H1 (cell line): ENCODE measurements at regions not wholly inside any gene's neighbourhood (a gene's known extent, or its start where the extent isn't known, plus 50 kb on each side); places are given as distances from the start of the nearest gene placed in this dataset.

Source experiments
- CTCF ChIA-PET: fragments of 300-600 bp; sonication (Branson Sonifier 250); formaldehyde crosslinking; loops from one replicate; lab custom pipeline; 2021; ENCODE audit not compliant: partially characterized antibody; lab: Charles Lee
- POLR2A ChIA-PET: fragments of 300-600 bp; sonication (Branson Sonifier 250); formaldehyde crosslinking; loops from one replicate; lab custom pipeline; 2021; ENCODE audit warnings: inconsistent platforms; ENCODE audit not compliant: partially characterized antibody; lab: Charles Lee
- DNase-seq, 2 experiments: peaks; one replicate each; pipeline versions ENCODE4 v3.0.0 to v3.0.0-alpha.2; 2010 to 2022; ENCODE audit warnings: low spot score in 2 of 2, low read depth in 1 of 2, mixed read lengths in 1 of 2
- FAIRE-seq: peaks from 2 replicates; lab custom pipeline; 2011; peaks lifted over from hg19 to GRCh38; lab: Jason Lieb, UNC
- H2AFZ ChIP-seq: 2 replicates; pipeline ENCODE4 v1.8.1; 2012; ENCODE audit warnings: low read length, inconsistent platforms
- H2AK5ac ChIP-seq: 2 replicates; pipeline ENCODE4 v1.6.1; 2013; ENCODE audit warnings: low read depth, low read length
- H2BK120ac ChIP-seq: replicated peaks from 2 replicates; pipeline ENCODE3; 2013; ENCODE audit warnings: low read depth, low read length, inconsistent platforms
- H2BK12ac ChIP-seq: 2 replicates; pipeline ENCODE4 v1.6.1; 2013; ENCODE audit warnings: low read depth, low read length
- H2BK15ac ChIP-seq: 2 replicates; pipeline ENCODE4 v1.6.1; 2013; ENCODE audit warnings: low read length
- H2BK20ac ChIP-seq: 2 replicates; pipeline ENCODE4 v1.6.1; 2013; ENCODE audit warnings: low read length
- H2BK5ac ChIP-seq: 2 replicates; pipeline ENCODE4 v1.6.1; 2013; ENCODE audit warnings: low read depth, low read length
- H3K14ac ChIP-seq: 2 replicates; pipeline ENCODE4 v1.6.1; 2013; ENCODE audit warnings: inconsistent platforms; ENCODE audit not compliant: insufficient read length
- H3K18ac ChIP-seq: 2 replicates; pipeline ENCODE4 v1.6.1; 2013; ENCODE audit warnings: low read length; ENCODE audit errors: extremely low read depth
- H3K23ac ChIP-seq: 2 replicates; pipeline ENCODE4 v1.6.1; 2013; ENCODE audit warnings: inconsistent platforms; ENCODE audit not compliant: insufficient read length
- H3K23me2 ChIP-seq: 2 replicates; pipeline ENCODE4 v1.6.1; 2013; ENCODE audit warnings: low read depth, low read length
- H3K27ac ChIP-seq: 2 replicates; pipeline ENCODE4 v1.6.1; 2011; ENCODE audit warnings: low read depth, low read length, inconsistent platforms
- H3K27me3 ChIP-seq, 4 experiments: replicated peaks in 1 of 4; 1 replicate in 1 of 4; 2 replicates in 3 of 4; pipeline versions ENCODE4 v1.6.1 to v1.8.1; 2011 to 2013; ENCODE audit warnings: low read length in 3 of 4, mild to moderate bottlenecking in 3 of 4, inconsistent platforms in 2 of 4, mixed read lengths in 2 of 4, moderate library complexity in 1 of 4; ENCODE audit not compliant: control insufficient read depth in 3 of 4, insufficient read depth in 3 of 4; ENCODE audit errors: extremely low read depth in 1 of 4
- H3K36me3 ChIP-seq, 4 experiments: 2 replicates each; pipeline versions ENCODE4 v1.6.1 to v1.8.1; 2011 to 2013; ENCODE audit warnings: mild to moderate bottlenecking in 4 of 4, low read length in 3 of 4, moderate library complexity in 2 of 4, control low read depth in 1 of 4, inconsistent platforms in 1 of 4; ENCODE audit not compliant: insufficient read depth in 4 of 4, control insufficient read depth in 2 of 4
- H3K4ac ChIP-seq: replicated peaks from 2 replicates; pipeline ENCODE3; 2013; ENCODE audit warnings: low read length, low read depth, mixed read lengths, inconsistent platforms; ENCODE audit not compliant: insufficient read length
- H3K4me1 ChIP-seq, 4 experiments: replicated peaks in 1 of 4; 1 replicate in 1 of 4; 2 replicates in 3 of 4; pipeline versions ENCODE4 v1.6.1 to v1.8.1; 2011 to 2013; ENCODE audit warnings: low read length in 3 of 4, inconsistent platforms in 2 of 4, mixed read lengths in 1 of 4; ENCODE audit not compliant: insufficient read depth in 4 of 4, control insufficient read depth in 3 of 4
- H3K4me2 ChIP-seq, 2 experiments: 2 replicates each; pipeline versions ENCODE4 v1.6.1 to v1.8.1; 2011 to 2013; ENCODE audit warnings: low read depth in 2 of 2, low read length in 2 of 2, control low read depth in 1 of 2, inconsistent platforms in 1 of 2, mild to moderate bottlenecking in 1 of 2; ENCODE audit not compliant: insufficient read depth in 1 of 2
- H3K4me3 ChIP-seq, 4 experiments: fragments of 200-600, 300-600 bp in 1 of 4; sonication (generic), shearing (Covaris generic), sonication (Bioruptor Twin) in 1 of 4; 2 replicates each; pipeline versions ENCODE4 v1.5.1 to v1.8.1; 2011 to 2016; ENCODE audit warnings: low read length in 4 of 4, low read depth in 3 of 4, control low read depth in 2 of 4, inconsistent platforms in 2 of 4, mild to moderate bottlenecking in 2 of 4, mixed read lengths in 1 of 4, moderate library complexity in 1 of 4; ENCODE audit not compliant: insufficient read depth in 2 of 4; ENCODE audit errors: extremely low read depth in 1 of 4
- H3K56ac ChIP-seq: replicated peaks from 2 replicates; pipeline ENCODE3; 2013; ENCODE audit warnings: low read depth, mild to moderate bottlenecking, mixed read lengths, low read length, inconsistent platforms; ENCODE audit not compliant: insufficient read length
- H3K79me1 ChIP-seq: 2 replicates; pipeline ENCODE4 v1.6.1; 2013; ENCODE audit warnings: low read depth, low read length, control low read depth
- H3K79me2 ChIP-seq, 2 experiments: 2 replicates each; pipeline versions ENCODE4 v1.6.1 to v1.8.1; 2012 to 2013; ENCODE audit warnings: low read length in 2 of 2, mild to moderate bottlenecking in 2 of 2, inconsistent platforms in 1 of 2; ENCODE audit not compliant: insufficient read depth in 2 of 2, control insufficient read depth in 1 of 2
- H3K9ac ChIP-seq, 4 experiments: replicated peaks in 1 of 4; 1 replicate in 1 of 4; 2 replicates in 3 of 4; pipeline versions ENCODE4 v1.6.1 to v1.8.1; 2011 to 2013; ENCODE audit warnings: low read depth in 3 of 4, low read length in 3 of 4, control low read depth in 2 of 4, mild to moderate bottlenecking in 2 of 4, moderate library complexity in 2 of 4, inconsistent platforms in 1 of 4; ENCODE audit errors: extremely low read depth in 1 of 4
- H3K9me3 ChIP-seq, 2 experiments: 2 replicates each; pipeline versions ENCODE4 v1.6.1 to v1.8.1; 2012 to 2013; ENCODE audit warnings: mild to moderate bottlenecking in 2 of 2, moderate library complexity in 2 of 2, control low read depth in 1 of 2, inconsistent platforms in 1 of 2, low read depth in 1 of 2, low read length in 1 of 2, mixed read lengths in 1 of 2; ENCODE audit not compliant: insufficient read depth in 2 of 2
- H4K20me1 ChIP-seq, 2 experiments: replicated peaks in 1 of 2; 2 replicates each; pipeline versions ENCODE3 to v1.8.1; 2011 to 2013; ENCODE audit warnings: inconsistent platforms in 2 of 2, low read length in 2 of 2, mild to moderate bottlenecking in 1 of 2; ENCODE audit not compliant: insufficient read depth in 2 of 2, control insufficient read depth in 1 of 2
- H4K5ac ChIP-seq: 2 replicates; pipeline ENCODE4 v1.6.1; 2013; ENCODE audit warnings: low read length, low read depth, mixed read lengths, inconsistent platforms; ENCODE audit not compliant: insufficient read length
- H4K8ac ChIP-seq: 2 replicates; pipeline ENCODE4 v1.8.0; 2013; ENCODE audit warnings: mild to moderate bottlenecking, moderate library complexity, low read length, inconsistent platforms; ENCODE audit not compliant: insufficient read depth; ENCODE audit errors: extremely low read depth
- H4K91ac ChIP-seq: replicated peaks from 2 replicates; pipeline ENCODE3; 2013; ENCODE audit warnings: low read length, mixed read lengths, inconsistent platforms; ENCODE audit not compliant: insufficient read length
- ASH2L ChIP-seq: fragments of 200-600, 300-600 bp; sonication (generic); IDR thresholded peaks from one replicate; pipeline ENCODE4 v1.7.1; 2017; ENCODE audit warnings: low read length
- CTBP2 ChIP-seq: IDR thresholded peaks from 2 replicates; pipeline ENCODE4 v1.7.0; 2011; ENCODE audit warnings: borderline replicate concordance, mild to moderate bottlenecking, moderate library complexity, mixed read lengths, low read length; ENCODE audit not compliant: insufficient read depth, insufficient read length
- EGR1 ChIP-seq: IDR thresholded peaks from 2 replicates; pipeline ENCODE4 v1.6.1; 2011; ENCODE audit warnings: low read depth, low read length, borderline replicate concordance
- KDM4A ChIP-seq: IDR thresholded peaks from one replicate; pipeline ENCODE4 v1.7.1; 2012; ENCODE audit warnings: low read depth, mild to moderate bottlenecking, moderate library complexity, low read length, inconsistent platforms; ENCODE audit not compliant: severe bottlenecking
- WGBS, 2 experiments: shearing (Covaris generic) in 1 of 2; methylation state at CpG; one replicate each; pipeline versions ENCODE4 v1.1.6 to v1.1.7; 2013 to 2015; ENCODE audit warnings: low lambda C conversion rate in 2 of 2, mixed read lengths in 2 of 2, inconsistent platforms in 1 of 2, low coverage in 1 of 2, missing lambda C conversion rate in 1 of 2; ENCODE audit not compliant: insufficient replicate concordance in 2 of 2, insufficient coverage in 1 of 2, insufficient read length in 1 of 2; ENCODE audit errors: extremely low coverage in 1 of 2, missing lambda C conversion rate in 1 of 2; 5-methylcytosine and 5-hydroxymethylcytosine counted together
- TF ChIP-seq, protein P1 (sequence below): IDR thresholded peaks from 2 replicates; pipeline ENCODE4 v1.6.1; 2012; ENCODE audit warnings: inconsistent platforms
- TF ChIP-seq, protein P2 (sequence below): IDR thresholded peaks from 2 replicates; pipeline ENCODE4 v1.6.1; 2012; ENCODE audit warnings: inconsistent platforms

DNA sequence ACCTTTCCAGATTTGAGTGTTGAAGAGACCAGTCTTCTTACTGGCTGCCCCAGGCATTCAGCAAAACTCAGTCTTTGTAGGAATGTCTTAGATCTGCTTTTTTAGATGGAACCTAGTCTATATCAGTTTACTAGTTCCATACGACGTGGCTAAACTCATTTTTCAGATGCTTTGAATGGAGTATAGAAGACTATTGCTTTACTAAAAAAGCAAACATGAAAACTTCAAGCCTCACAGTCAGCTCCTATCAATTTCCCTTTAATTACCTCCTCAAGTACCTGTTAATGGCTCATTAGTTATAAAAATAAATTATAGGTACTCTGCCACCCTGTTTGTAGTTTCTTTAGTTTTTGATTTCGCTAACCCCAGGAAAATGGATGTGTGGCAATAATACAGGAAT is 63.0 kb upstream of the STOX2 start:
- no peak overlapping the region for H2AK5ac ChIP-seq
- H2AFZ ChIP-seq: no peak overlapping the region
- H2BK20ac ChIP-seq: no peak overlapping the region
- H2BK5ac ChIP-seq: no peak overlapping the region
- H3K9me3 ChIP-seq: no peaks in the 10 kb centered on the region
- H2BK12ac ChIP-seq: no peak overlapping the region
- CTCF ChIA-PET: interaction anchor here (0.8 to 4.3 kb wide), 9 partner anchors 15 to 326 kb away, joined by 3 to 91 read pairs (median 9); no protein-coding TSS in a partner anchor
- peaks cover 0 to 2% (median 0%) of the 10 kb centered on the region in 4 experiments; a peak in 1 of 7 replicates for H3K4me1 ChIP-seq
- no peak overlapping the region for H3K56ac ChIP-seq
- no peak overlapping the region for H3K14ac ChIP-seq
- no peaks in the 10 kb centered on the region for H3K36me3 ChIP-seq
- no peak overlapping the region for H4K91ac ChIP-seq
- TF ChIP-seq EGR1: no peak
- TF ChIP-seq CTBP2: no peak
- TF ChIP-seq, protein P1, sequence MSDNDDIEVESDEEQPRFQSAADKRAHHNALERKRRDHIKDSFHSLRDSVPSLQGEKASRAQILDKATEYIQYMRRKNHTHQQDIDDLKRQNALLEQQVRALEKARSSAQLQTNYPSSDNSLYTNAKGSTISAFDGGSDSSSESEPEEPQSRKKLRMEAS: no peak
- no peak for TF ChIP-seq KDM4A
- TF ChIP-seq ASH2L: no peak
- TF ChIP-seq, protein P2, sequence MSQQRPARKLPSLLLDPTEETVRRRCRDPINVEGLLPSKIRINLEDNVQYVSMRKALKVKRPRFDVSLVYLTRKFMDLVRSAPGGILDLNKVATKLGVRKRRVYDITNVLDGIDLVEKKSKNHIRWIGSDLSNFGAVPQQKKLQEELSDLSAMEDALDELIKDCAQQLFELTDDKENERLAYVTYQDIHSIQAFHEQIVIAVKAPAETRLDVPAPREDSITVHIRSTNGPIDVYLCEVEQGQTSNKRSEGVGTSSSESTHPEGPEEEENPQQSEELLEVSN: no peak
- no peaks in the 10 kb centered on the region for H4K20me1 ChIP-seq
- no peak overlapping the region for H3K4ac ChIP-seq
- no peak overlapping the region for H2BK15ac ChIP-seq
- H3K23ac ChIP-seq: no peak overlapping the region
- H4K8ac ChIP-seq: no peak overlapping the region
- H4K5ac ChIP-seq: no peak overlapping the region
- no peak overlapping the region for H3K18ac ChIP-seq
- H3K4me3 ChIP-seq: no peak overlapping the region
- no peaks in the 10 kb centered on the region for H3K79me1 ChIP-seq
- FAIRE-seq (no peak), DNase-seq (no peak)
- no peaks in the 10 kb centered on the region for H3K23me2 ChIP-seq
- H3K4me2 ChIP-seq: no peak overlapping the region
- H3K27me3 ChIP-seq: no peaks in the 10 kb centered on the region
- POLR2A ChIA-PET: interaction anchor here (0.7 kb wide), 1 partner anchor 271 kb away, joined by 3 read pairs; no protein-coding TSS in a partner anchor
- WGBS, 2 experiments: 85% methylated on average over 3 of the region's 3 CpGs; no CpG with 5 or more reads in 1 of the 2 experiments
- no peaks in the 10 kb centered on the region for H3K79me2 ChIP-seq
- no peak overlapping the region for H3K9ac ChIP-seq
- no peak overlapping the region for H3K27ac ChIP-seq
- no peak overlapping the region for H2BK120ac ChIP-seq
